Endothelial cell of umbilical vein (primary cell): ENCODE measurements at regions not wholly inside any gene's neighbourhood (a gene's known extent, or its start where the extent isn't known, plus 50 kb on each side); places are given as distances from the start of the nearest gene placed in this dataset.

Experiments used
- BruUV-seq: library from RNA; stranded (reverse); fragments of 400-500 nt; replicated peaks from 2 replicates; lab custom pipeline; 2021; lab: Mats Ljungman, UMichigan
- CTCF ChIA-PET: fragments of 300-600, 350-600 bp; sonication (Branson Sonifier 250); formaldehyde crosslinking; loops from one replicate; lab custom pipeline; 2021; ENCODE audit warnings: antibody characterized with exemption, inconsistent platforms; lab: Charles Lee
- POLR2A ChIA-PET: fragments of 300-600, 350-600 bp; sonication (Branson Sonifier 250); formaldehyde crosslinking; loops from one replicate; lab custom pipeline; 2021; ENCODE audit warnings: antibody characterized with exemption, inconsistent platforms; lab: Charles Lee
- DNase-seq: peaks from one replicate; pipeline ENCODE4 v3.0.0-alpha.2; 2011; ENCODE audit warnings: low read depth, low spot score
- FAIRE-seq: peaks from 2 replicates; lab custom pipeline; 2011; peaks lifted over from hg19 to GRCh38; lab: Jason Lieb, UNC
- H2AFZ ChIP-seq: 2 replicates; pipeline ENCODE4 v1.6.0; 2012; ENCODE audit warnings: low read depth, low read length, control low read depth, inconsistent platforms
- H3K27ac ChIP-seq: 2 replicates; pipeline ENCODE4 v1.5.1; 2011; ENCODE audit warnings: low read depth, mild to moderate bottlenecking, control low read depth, low read length, moderate library complexity; ENCODE audit not compliant: insufficient read depth
- H3K27me3 ChIP-seq, 2 experiments: 2 replicates each; pipeline versions ENCODE4 v1.6.0 to v1.6.1; 2011; ENCODE audit warnings: low read length in 2 of 2, mixed read lengths in 1 of 2; ENCODE audit not compliant: control insufficient read depth in 2 of 2, insufficient read depth in 2 of 2
- H3K36me3 ChIP-seq, 2 experiments: 2 replicates in 1 of 2; 3 replicates in 1 of 2; pipeline ENCODE4 v1.5.1; 2011; ENCODE audit warnings: low read length in 2 of 2, mild to moderate bottlenecking in 1 of 2, moderate library complexity in 1 of 2; ENCODE audit not compliant: control insufficient read depth in 2 of 2, insufficient read depth in 2 of 2; ENCODE audit errors: extremely low read depth in 1 of 2
- H3K4me1 ChIP-seq: 3 replicates; pipeline ENCODE4 v1.5.1; 2011; ENCODE audit warnings: mild to moderate bottlenecking, low read length; ENCODE audit not compliant: control insufficient read depth, insufficient read depth; ENCODE audit errors: extremely low read depth
- H3K4me2 ChIP-seq: 2 replicates; pipeline ENCODE4 v1.6.1; 2011; ENCODE audit warnings: low read length, control low read depth, mixed read lengths; ENCODE audit not compliant: insufficient read depth
- H3K4me3 ChIP-seq, 3 experiments: fragments of 200-600 bp in 1 of 3; sonication (generic), shearing (Covaris generic) in 1 of 3; replicated peaks in 1 of 3; 2 replicates each; pipeline ENCODE4 v1.5.1; 2011 to 2016; ENCODE audit warnings: control low read depth in 3 of 3, low read length in 3 of 3, mild to moderate bottlenecking in 2 of 3, inconsistent platforms in 1 of 3, low read depth in 1 of 3, moderate library complexity in 1 of 3; ENCODE audit not compliant: insufficient read depth in 1 of 3
- H3K79me2 ChIP-seq: 2 replicates; pipeline ENCODE4 v1.6.0; 2012; ENCODE audit warnings: low read length, inconsistent platforms; ENCODE audit not compliant: control insufficient read depth, insufficient read depth
- H3K9ac ChIP-seq: replicated peaks from 2 replicates; pipeline ENCODE3; 2011; ENCODE audit warnings: low read length, control low read depth; ENCODE audit not compliant: insufficient read depth; ENCODE audit errors: extremely low read depth
- H3K9me1 ChIP-seq: replicated peaks from 3 replicates; pipeline ENCODE4 v1.6.0; 2011; ENCODE audit warnings: mild to moderate bottlenecking, low read length; ENCODE audit not compliant: control insufficient read depth, insufficient read depth; ENCODE audit errors: extremely low read depth
- H3K9me3 ChIP-seq: replicated peaks from 2 replicates; pipeline ENCODE4 v1.5.1; 2012; ENCODE audit warnings: low read length, inconsistent platforms; ENCODE audit not compliant: control insufficient read depth, insufficient read depth
- H4K20me1 ChIP-seq: replicated peaks from 2 replicates; pipeline ENCODE3; 2011; ENCODE audit warnings: mild to moderate bottlenecking, low read length; ENCODE audit not compliant: control insufficient read depth, insufficient read depth; ENCODE audit errors: extremely low read depth
- CTCF ChIP-seq, 2 donors: IDR thresholded peaks; 1 replicate in 1 of 2; 2 replicates in 1 of 2; pipeline ENCODE4 v1.5.1; 2011; ENCODE audit warnings: low read length in 2 of 2, mild to moderate bottlenecking in 2 of 2, moderate library complexity in 2 of 2, control low read depth in 1 of 2, inconsistent platforms in 1 of 2, low read depth in 1 of 2; ENCODE audit not compliant: insufficient read depth in 1 of 2; ENCODE audit errors: extremely low read depth in 1 of 2
- EZH2 ChIP-seq: IDR thresholded peaks from 2 replicates; pipeline ENCODE4 v1.6.1; 2012; ENCODE audit warnings: borderline replicate concordance, low read depth, mild to moderate bottlenecking, moderate library complexity, low read length, inconsistent platforms; ENCODE audit not compliant: severe bottlenecking
- FOS ChIP-seq: IDR thresholded peaks from 2 replicates; pipeline ENCODE4 v1.6.1; 2011; ENCODE audit warnings: mild to moderate bottlenecking, low read length, moderate library complexity, borderline replicate concordance; ENCODE audit not compliant: insufficient read depth
- GATA2 ChIP-seq: IDR thresholded peaks from 2 replicates; pipeline ENCODE4 v1.7.0; 2011; ENCODE audit warnings: low read depth, mild to moderate bottlenecking, moderate library complexity, mixed read lengths, low read length; ENCODE audit not compliant: insufficient read length, insufficient read depth
- JUN ChIP-seq: IDR thresholded peaks from 2 replicates; pipeline ENCODE4 v1.6.1; 2011; ENCODE audit warnings: borderline replicate concordance, low read depth; ENCODE audit not compliant: insufficient read length, insufficient read depth
- MAX ChIP-seq: IDR thresholded peaks from 2 replicates; pipeline ENCODE4 v1.6.1; 2011; ENCODE audit not compliant: insufficient read depth, insufficient read length
- POLR2A ChIP-seq: IDR thresholded peaks from 2 replicates; pipeline ENCODE4 v1.6.1; 2012; ENCODE audit warnings: low read depth, mild to moderate bottlenecking, control low read depth, low read length
- POLR2AphosphoS5 ChIP-seq: IDR thresholded peaks from 2 replicates; pipeline ENCODE4 v1.6.1; 2012; ENCODE audit warnings: low read depth, mild to moderate bottlenecking, control low read depth, low read length, moderate library complexity; ENCODE audit not compliant: insufficient read depth
- dilution Hi-C: fragments of 300-500 bp; cut with MboI; formaldehyde crosslinking; loops from one replicate; pipeline ENCODE4 v1.15.0; 2019; ENCODE audit warnings: low sequenced_read_pairs; ENCODE audit not compliant: extremely low pct_ligation_motif_present
- intact Hi-C: fragments of 100-400 bp; cut with micrococcal nuclease; formaldehyde crosslinking; loops from one replicate; pipeline ENCODE4 v1.10.0; 2022

- ChIA-PET CTCF (no interaction called here), POLR2A (no interaction called here)
- Histone ChIP-seq H3K79me2 (no peaks in the 10 kb centered on the region), H3K27ac (no peak overlapping the region), H3K9ac (no peak overlapping the region), H3K9me3 (no peaks in the 10 kb centered on the region), H3K27me3 (no peaks in the 10 kb centered on the region), H3K9me1 (no peaks in the 10 kb centered on the region), H3K4me2 (no peak overlapping the region), H4K20me1 (no peaks in the 10 kb centered on the region), H3K36me3 (no peaks in the 10 kb centered on the region), H2AFZ (no peak overlapping the region), H3K4me1 (no peaks in the 10 kb centered on the region), H3K4me3 (no peak overlapping the region)
- no TSS peak for BruUV-seq
- FAIRE-seq (no peak), DNase-seq (no peak)
- TF ChIP-seq MAX: no peak
- no peak for TF ChIP-seq FOS
- TF ChIP-seq GATA2: no peak
- TF ChIP-seq POLR2AphosphoS5: no peak
- no peak for TF ChIP-seq POLR2A
- TF ChIP-seq JUN: no peak
- TF ChIP-seq EZH2: no peak
- no peak for TF ChIP-seq CTCF (IDR thresholded peaks at IDR 0.05; ENCODE audit: extremely low read depth in 1 of 2, insufficient read depth in 1 of 2, low read depth in 1 of 2, low read length in 2 of 2)
- dilution Hi-C loops: no loop called here
- intact Hi-C loops: no loop called here
These were observed 284.0 kb upstream of the CWC22 start for GRCh38 chr2:180291060-180291459.
